HCT116 (cell line): ENCODE measurements at regions not wholly inside any gene's neighbourhood (a gene's known extent, or its start where the extent isn't known, plus 50 kb on each side); places are given as distances from the start of the nearest gene placed in this dataset.

Experiments
- ATAC-seq: fragments of 200-7000 bp; cut with Tn5 transposase; 2 replicates; pipeline ENCODE4 v1.9.1; 2020; ENCODE audit warnings: mild to moderate bottlenecking, moderate library complexity
- BruUV-seq: library from RNA; stranded (reverse); fragments of 400-500 nt; replicated peaks from 2 replicates; lab custom pipeline; 2021; lab: Mats Ljungman, UMichigan
- CTCF ChIA-PET: fragments of 300-600 bp; sonication (Branson Sonifier 250); formaldehyde crosslinking; loops from one replicate; lab custom pipeline; 2021; ENCODE audit warnings: antibody characterized with exemption; lab: Charles Lee
- POLR2A ChIA-PET: fragments of 300-600, 350-600 bp; sonication (Branson Sonifier 250); formaldehyde crosslinking; loops from one replicate; lab custom pipeline; 2021; ENCODE audit warnings: antibody characterized with exemption; lab: Charles Lee
- RAD21 ChIA-PET, 2 experiments: fragments of 300-600 bp; sonication (Branson Sonifier 250); formaldehyde crosslinking; loops; one replicate each; lab custom pipeline; 2023; ENCODE audit warnings: low total read pairs in 2 of 2; ENCODE audit not compliant: uncharacterized antibody in 2 of 2, unreplicated experiment in 2 of 2, low non-redundant PET in 1 of 2; lab: Charles Lee
- DNase-seq: peaks from one replicate; pipeline ENCODE4 v3.0.0-alpha.2; 2010; ENCODE audit warnings: low read depth, low spot score
- H2AFZ ChIP-seq: fragments of 200-600 bp; shearing (Covaris generic), sonication (generic); 2 replicates; pipeline ENCODE4 v1.6.1; 2017; ENCODE audit warnings: low read depth, mixed run types, mixed read lengths, antibody characterized with exemption, low read length; ENCODE audit not compliant: poor library complexity, severe bottlenecking
- H3K27ac ChIP-seq: 2 replicates; pipeline ENCODE4 v1.5.1; 2012; ENCODE audit warnings: low read depth, low read length
- H3K27me3 ChIP-seq: fragments of 200-600 bp; sonication (generic); 2 replicates; pipeline ENCODE4 v1.6.1; 2016; ENCODE audit warnings: mixed run types, low read length, mixed read lengths; ENCODE audit not compliant: insufficient read depth
- H3K36me3 ChIP-seq, 2 experiments: fragments of 200-500 bp in 1 of 2; fragments of 200-600 bp in 1 of 2; sonication (Bioruptor generic) in 1 of 2; sonication (generic) in 1 of 2; 2 replicates each; pipeline versions ENCODE4 v1.5.1 to v1.6.1; 2014 to 2016; ENCODE audit warnings: low read length in 2 of 2, inconsistent platforms in 1 of 2, mixed read lengths in 1 of 2, mixed run types in 1 of 2; ENCODE audit not compliant: insufficient read depth in 2 of 2, control insufficient read depth in 1 of 2
- H3K4me1 ChIP-seq, 2 experiments: fragments of 200-600 bp in 1 of 2; sonication (generic) in 1 of 2; 2 replicates each; pipeline versions ENCODE4 v1.5.1 to v1.6.1; 2012 to 2017; ENCODE audit warnings: low read length in 2 of 2, inconsistent platforms in 1 of 2, mild to moderate bottlenecking in 1 of 2, mixed read lengths in 1 of 2, mixed run types in 1 of 2, moderate library complexity in 1 of 2; ENCODE audit not compliant: insufficient read depth in 2 of 2, control insufficient read depth in 1 of 2
- H3K4me2 ChIP-seq: fragments of 200-600 bp; sonication (generic); 2 replicates; pipeline ENCODE4 v1.6.1; 2017; ENCODE audit warnings: mixed run types, low read length, mixed read lengths
- H3K4me3 ChIP-seq, 2 experiments: fragments of 200-600 bp in 1 of 2; sonication (generic) in 1 of 2; replicated peaks in 1 of 2; 2 replicates each; pipeline ENCODE4 v1.5.1; 2011 to 2016; ENCODE audit warnings: low read length in 2 of 2, control low read depth in 1 of 2, low read depth in 1 of 2, mild to moderate bottlenecking in 1 of 2, mixed read lengths in 1 of 2, mixed run types in 1 of 2
- H3K79me2 ChIP-seq: fragments of 200-600 bp; sonication (generic); 2 replicates; pipeline ENCODE4 v1.6.1; 2017; ENCODE audit warnings: mild to moderate bottlenecking, mixed run types, low read length, moderate library complexity, mixed read lengths; ENCODE audit not compliant: insufficient read depth
- H3K9ac ChIP-seq: fragments of 200-600 bp; sonication (generic); 2 replicates; pipeline ENCODE4 v1.6.1; 2016; ENCODE audit warnings: low read length, mixed read lengths
- H3K9me2 ChIP-seq: fragments of 200-600 bp; sonication (generic), shearing (Covaris generic); 2 replicates; pipeline ENCODE4 v1.6.1; 2017; ENCODE audit warnings: mixed run types, mild to moderate bottlenecking, moderate library complexity; ENCODE audit not compliant: insufficient read depth
- H3K9me3 ChIP-seq, 2 experiments: fragments of 200-500 bp in 1 of 2; fragments of 200-600 bp in 1 of 2; sonication (Bioruptor generic) in 1 of 2; sonication (generic) in 1 of 2; 2 replicates each; pipeline ENCODE4 v1.6.1; 2014 to 2017; ENCODE audit warnings: low read length in 2 of 2, mixed read lengths in 2 of 2, inconsistent platforms in 1 of 2, low read depth in 1 of 2, mild to moderate bottlenecking in 1 of 2, mixed run types in 1 of 2, moderate library complexity in 1 of 2; ENCODE audit not compliant: control insufficient read depth in 1 of 2, insufficient read depth in 1 of 2
- H4K20me1 ChIP-seq: fragments of 200-600 bp; sonication (generic), shearing (Covaris generic); 2 replicates; pipeline ENCODE4 v1.6.1; 2017; ENCODE audit warnings: mixed run types, mild to moderate bottlenecking, moderate library complexity; ENCODE audit not compliant: insufficient read depth
- CBX3 ChIP-seq: IDR thresholded peaks from 2 replicates; pipeline ENCODE4 v1.6.1; 2012; ENCODE audit warnings: low read depth
- CEBPB ChIP-seq: IDR thresholded peaks from 2 replicates; pipeline ENCODE4 v1.6.1; 2012; ENCODE audit warnings: low read depth
- EGR1 ChIP-seq: IDR thresholded peaks from 2 replicates; pipeline ENCODE4 v1.6.1; 2012; ENCODE audit warnings: low read depth
- EZH2 ChIP-seq: fragments of 200-600 bp; sonication (generic); IDR thresholded peaks from 2 replicates; pipeline ENCODE4 v1.6.1; 2017; ENCODE audit warnings: antibody characterized with exemption, mixed run types
- EZH2phosphoT487 ChIP-seq: fragments of 200-600 bp; IDR thresholded peaks from 2 replicates; pipeline ENCODE4 v1.6.1; 2018; ENCODE audit warnings: antibody characterized with exemption, borderline replicate concordance
- POLR2AphosphoS5 ChIP-seq: IDR thresholded peaks from 2 replicates; pipeline ENCODE4 v1.6.1; 2011; ENCODE audit warnings: mild to moderate bottlenecking, low read depth, low read length, moderate library complexity
- SIN3A ChIP-seq: IDR thresholded peaks from 2 replicates; pipeline ENCODE4 v1.6.1; 2012; ENCODE audit warnings: low read depth
- SP1 ChIP-seq: IDR thresholded peaks from 2 replicates; pipeline ENCODE4 v1.6.1; 2012; ENCODE audit warnings: low read depth
- TCF7L2 ChIP-seq: IDR thresholded peaks from 2 replicates; pipeline ENCODE4 v1.7.0; 2011; ENCODE audit warnings: borderline replicate concordance, inconsistent platforms; ENCODE audit not compliant: insufficient read depth, insufficient read length; ENCODE audit errors: extremely low read depth
- YY1 ChIP-seq: IDR thresholded peaks from 2 replicates; pipeline ENCODE4 v1.6.1; 2011; ENCODE audit warnings: low read length, low read depth, moderate library complexity, mild to moderate bottlenecking; ENCODE audit not compliant: insufficient replicate concordance; ENCODE audit errors: extremely low read depth
- ZNF274 ChIP-seq: fragments of 200-500 bp; sonication (Bioruptor generic); IDR thresholded peaks from 2 replicates; pipeline ENCODE4 v1.6.1; 2014; ENCODE audit warnings: mild to moderate bottlenecking, low read depth, low read length, inconsistent platforms
- intact Hi-C: fragments of 100-400 bp; cut with micrococcal nuclease; formaldehyde crosslinking; loops from 2 replicates; pipeline ENCODE4 v1.10.0; 2022
- TF ChIP-seq, protein P1 (sequence below): IDR thresholded peaks from 2 replicates; pipeline ENCODE4 v1.6.1; 2012
- TF ChIP-seq, protein P2 (sequence below): IDR thresholded peaks from 2 replicates; pipeline ENCODE4 v1.6.1; 2012; ENCODE audit warnings: low read depth
- TF ChIP-seq, protein P3 (sequence below): IDR thresholded peaks from 2 replicates; pipeline ENCODE4 v1.6.1; 2012

- no peak for ATAC-seq
- Histone ChIP-seq H3K27ac (no peak overlapping the region), H4K20me1 (no peaks in the 10 kb centered on the region), H3K9ac (no peak overlapping the region), H2AFZ (no peak overlapping the region), H3K27me3 (no peaks in the 10 kb centered on the region), H3K79me2 (no peaks in the 10 kb centered on the region), H3K4me3 (no peak overlapping the region), H3K36me3 (no peaks in the 10 kb centered on the region), H3K4me2 (no peak overlapping the region), H3K9me2 (no peaks in the 10 kb centered on the region), H3K4me1 (no peaks in the 10 kb centered on the region), H3K9me3 (no peaks in the 10 kb centered on the region; a peak in 2 of 4 replicates)
- intact Hi-C loops: no loop called here
- ChIA-PET POLR2A (no interaction called here), CTCF (no interaction called here), RAD21 (no interaction called here)
- no peak for DNase-seq
- no TSS peak for BruUV-seq
- TF ChIP-seq SIN3A (no peak), CEBPB (no peak), CBX3 (no peak), ZNF274 (no peak)
These were observed 1869.6 kb upstream of the CELF4 start for GRCh38 chr18:39435209-39435608.

- H3K79me2 ChIP-seq: no peaks in the 10 kb centered on the region
- no peak overlapping the region for H3K9ac ChIP-seq
- ATAC-seq (no peak), DNase-seq (no peak)
- no peak overlapping the region for H3K4me2 ChIP-seq
- RAD21 ChIA-PET: no interaction called here
- no peak for TF ChIP-seq EGR1
- TF ChIP-seq, protein P1, sequence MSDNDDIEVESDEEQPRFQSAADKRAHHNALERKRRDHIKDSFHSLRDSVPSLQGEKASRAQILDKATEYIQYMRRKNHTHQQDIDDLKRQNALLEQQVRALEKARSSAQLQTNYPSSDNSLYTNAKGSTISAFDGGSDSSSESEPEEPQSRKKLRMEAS: no peak
- no peak for TF ChIP-seq CEBPB
- TF ChIP-seq POLR2AphosphoS5: no peak
- TF ChIP-seq SP1: no peak
- TF ChIP-seq ZNF274: no peak
- TF ChIP-seq EZH2phosphoT487: no peak
- TF ChIP-seq, protein P2, sequence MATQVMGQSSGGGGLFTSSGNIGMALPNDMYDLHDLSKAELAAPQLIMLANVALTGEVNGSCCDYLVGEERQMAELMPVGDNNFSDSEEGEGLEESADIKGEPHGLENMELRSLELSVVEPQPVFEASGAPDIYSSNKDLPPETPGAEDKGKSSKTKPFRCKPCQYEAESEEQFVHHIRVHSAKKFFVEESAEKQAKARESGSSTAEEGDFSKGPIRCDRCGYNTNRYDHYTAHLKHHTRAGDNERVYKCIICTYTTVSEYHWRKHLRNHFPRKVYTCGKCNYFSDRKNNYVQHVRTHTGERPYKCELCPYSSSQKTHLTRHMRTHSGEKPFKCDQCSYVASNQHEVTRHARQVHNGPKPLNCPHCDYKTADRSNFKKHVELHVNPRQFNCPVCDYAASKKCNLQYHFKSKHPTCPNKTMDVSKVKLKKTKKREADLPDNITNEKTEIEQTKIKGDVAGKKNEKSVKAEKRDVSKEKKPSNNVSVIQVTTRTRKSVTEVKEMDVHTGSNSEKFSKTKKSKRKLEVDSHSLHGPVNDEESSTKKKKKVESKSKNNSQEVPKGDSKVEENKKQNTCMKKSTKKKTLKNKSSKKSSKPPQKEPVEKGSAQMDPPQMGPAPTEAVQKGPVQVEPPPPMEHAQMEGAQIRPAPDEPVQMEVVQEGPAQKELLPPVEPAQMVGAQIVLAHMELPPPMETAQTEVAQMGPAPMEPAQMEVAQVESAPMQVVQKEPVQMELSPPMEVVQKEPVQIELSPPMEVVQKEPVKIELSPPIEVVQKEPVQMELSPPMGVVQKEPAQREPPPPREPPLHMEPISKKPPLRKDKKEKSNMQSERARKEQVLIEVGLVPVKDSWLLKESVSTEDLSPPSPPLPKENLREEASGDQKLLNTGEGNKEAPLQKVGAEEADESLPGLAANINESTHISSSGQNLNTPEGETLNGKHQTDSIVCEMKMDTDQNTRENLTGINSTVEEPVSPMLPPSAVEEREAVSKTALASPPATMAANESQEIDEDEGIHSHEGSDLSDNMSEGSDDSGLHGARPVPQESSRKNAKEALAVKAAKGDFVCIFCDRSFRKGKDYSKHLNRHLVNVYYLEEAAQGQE: no peak
- TF ChIP-seq TCF7L2: no peak
- TF ChIP-seq, protein P3, sequence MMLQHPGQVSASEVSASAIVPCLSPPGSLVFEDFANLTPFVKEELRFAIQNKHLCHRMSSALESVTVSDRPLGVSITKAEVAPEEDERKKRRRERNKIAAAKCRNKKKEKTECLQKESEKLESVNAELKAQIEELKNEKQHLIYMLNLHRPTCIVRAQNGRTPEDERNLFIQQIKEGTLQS: no peak
- TF ChIP-seq EZH2: no peak
- TF ChIP-seq CBX3: no peak
- no peak for TF ChIP-seq YY1
- H3K4me1 ChIP-seq: no peaks in the 10 kb centered on the region
- no peak overlapping the region for H3K27ac ChIP-seq
- H3K9me2 ChIP-seq: no peaks in the 10 kb centered on the region
- no peaks in the 10 kb centered on the region for H3K36me3 ChIP-seq
- no TSS peak for BruUV-seq
- no peaks in the 10 kb centered on the region; a peak in 2 of 4 replicates for H3K9me3 ChIP-seq
- POLR2A ChIA-PET: no interaction called here
- CTCF ChIA-PET: no interaction called here
- no peaks in the 10 kb centered on the region for H3K27me3 ChIP-seq
- no peak overlapping the region for H2AFZ ChIP-seq
- H3K4me3 ChIP-seq: no peak overlapping the region
- H4K20me1 ChIP-seq: no peaks in the 10 kb centered on the region
- intact Hi-C loops: no loop called here
These were observed 1868.8 kb upstream of the CELF4 start for GRCh38 chr18:39434223-39434920.
